HT-29 (cell line): ENCODE measurements at regions not wholly inside any gene's neighbourhood (a gene's known extent, or its start where the extent isn't known, plus 50 kb on each side); places are given as distances from the start of the nearest gene placed in this dataset.

Experiments
- DNase-seq: peaks from one replicate; pipeline ENCODE4 v3.0.0-alpha.2; 2015; ENCODE audit warnings: low spot score

GRCh38 chr11:97955595-97955994 lies 1065.2 kb upstream of the CNTN5 start:
- no peak for DNase-seq

- no peak for DNase-seq
These were observed 1063.8 kb upstream of the CNTN5 start for GRCh38 chr11:97956904-97957303.

GRCh38 chr11:97961431-97961830 lies 1059.3 kb upstream of the CNTN5 start:
- DNase-seq: no peak

DNA sequence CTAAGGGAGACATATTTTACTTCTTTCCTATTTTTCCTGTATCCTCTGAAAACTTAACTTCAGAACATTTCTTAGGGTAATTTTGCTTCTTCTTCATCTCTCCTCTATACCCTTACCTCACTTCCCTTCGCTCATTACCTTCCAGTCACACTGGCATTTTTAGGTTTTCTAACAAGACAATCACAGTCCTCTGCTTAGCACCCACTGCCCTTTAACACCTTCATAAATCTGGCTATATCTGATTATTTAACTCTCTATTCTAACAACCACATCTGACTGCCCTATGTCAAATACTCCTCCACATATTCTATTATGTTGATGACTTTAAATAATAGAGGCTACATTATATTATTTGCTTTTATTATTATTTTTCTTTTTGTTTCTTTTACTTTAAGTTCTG lies 1058.0 kb upstream of the CNTN5 start:
- DNase-seq: no peak

DNA sequence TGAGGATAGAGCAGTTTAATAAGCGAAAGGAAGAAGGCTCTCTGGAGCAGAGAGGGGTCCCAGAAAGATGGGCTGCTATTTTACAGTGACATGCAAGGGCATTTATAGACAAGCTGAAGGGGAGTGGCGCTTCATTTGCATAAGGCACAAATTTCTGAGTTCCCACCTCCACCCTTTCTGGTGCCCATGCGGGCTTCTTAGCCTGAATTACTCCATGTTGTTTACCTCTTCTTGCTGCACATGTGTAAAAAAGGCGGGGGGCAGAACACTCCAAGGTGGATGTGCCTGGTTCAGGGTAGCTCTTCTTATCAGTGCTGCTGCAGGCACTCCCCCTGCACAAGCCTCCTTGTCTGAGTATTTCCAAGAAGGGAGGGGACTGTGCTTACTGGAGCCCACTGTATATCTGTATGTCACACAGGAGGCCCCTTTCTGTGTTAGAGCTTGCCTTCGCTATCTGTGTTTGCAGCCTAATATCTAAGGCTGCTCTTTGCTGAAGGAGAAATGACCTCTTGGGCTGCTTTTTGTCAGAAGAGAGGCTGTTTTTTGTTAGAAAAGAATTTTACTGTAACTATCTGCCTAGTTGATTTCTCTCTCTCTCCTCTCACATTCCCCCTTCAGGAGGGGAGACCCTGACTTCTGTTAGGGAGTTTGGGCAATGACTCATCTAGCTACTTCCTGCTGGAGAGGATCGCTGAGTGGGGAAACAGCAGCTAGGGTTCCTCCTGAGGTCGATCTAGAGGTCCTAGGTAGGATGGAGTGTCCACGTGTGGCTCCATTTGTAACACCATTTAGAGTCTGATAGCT lies 1057.0 kb upstream of the CNTN5 start:
- DNase-seq: no peak

- no peak for DNase-seq
These were observed 1056.3 kb upstream of the CNTN5 start for GRCh38 chr11:97964332-97965004.

DNA sequence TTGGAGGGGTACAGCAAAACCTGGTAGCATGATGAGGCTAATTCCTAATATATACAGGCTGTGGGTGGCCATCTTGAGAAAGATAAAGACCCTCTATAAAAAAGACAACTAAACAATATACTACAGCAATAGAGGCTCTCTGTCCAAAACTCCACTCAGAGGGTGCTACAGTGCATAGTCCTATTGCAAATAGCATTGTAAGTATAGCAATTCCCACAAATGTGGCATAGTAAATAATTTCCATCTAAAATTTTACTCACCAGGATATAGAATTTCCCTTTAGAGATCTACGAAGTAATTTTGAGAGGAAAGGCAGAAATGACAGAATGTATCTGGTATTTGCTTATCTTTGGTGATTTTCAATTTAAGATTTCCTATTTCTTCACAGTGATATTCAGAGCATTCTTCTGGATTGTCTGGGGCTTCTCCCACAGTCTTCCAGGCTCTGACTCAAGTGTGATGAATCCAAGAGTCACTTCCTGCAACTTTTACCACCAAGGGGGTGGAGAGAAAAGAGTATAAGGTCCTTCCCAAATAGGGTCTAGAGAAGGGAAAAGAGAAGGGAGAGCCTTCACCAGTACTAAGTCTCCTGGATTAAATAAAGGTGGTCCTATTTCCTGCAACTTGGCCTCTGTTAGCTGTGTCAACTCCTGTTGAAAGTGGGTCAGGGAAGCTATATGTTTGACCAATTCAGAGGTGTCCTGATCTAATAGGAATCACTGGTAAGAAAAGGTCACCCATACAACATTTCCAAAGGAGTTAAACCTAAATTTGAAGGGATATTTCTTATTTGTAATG lies 1054.7 kb upstream of the CNTN5 start:
- DNase-seq: no peak

- DNase-seq: no peak
These were observed 1053.8 kb upstream of the CNTN5 start for GRCh38 chr11:97966901-97967300.

DNA sequence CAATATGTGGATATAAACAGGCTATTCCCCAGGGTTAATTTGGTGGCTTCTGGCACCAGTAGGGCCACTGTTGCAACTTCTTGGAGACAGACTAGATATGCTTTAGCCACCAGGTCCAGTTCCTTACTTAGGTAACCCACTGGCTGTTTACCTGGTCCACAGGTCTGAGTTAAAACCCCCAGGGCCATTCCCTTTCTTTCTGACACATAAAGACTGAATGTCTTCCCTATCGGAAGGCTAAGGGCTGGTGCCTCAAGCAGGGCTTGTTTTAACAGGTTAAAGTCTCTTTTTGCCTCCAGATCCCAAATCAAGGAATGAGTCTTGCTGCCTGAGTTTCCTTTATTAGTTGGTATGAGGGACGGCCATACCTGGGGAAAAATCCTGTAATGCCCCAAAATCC lies 1052.7 kb upstream of the CNTN5 start:
- no peak for DNase-seq

DNA sequence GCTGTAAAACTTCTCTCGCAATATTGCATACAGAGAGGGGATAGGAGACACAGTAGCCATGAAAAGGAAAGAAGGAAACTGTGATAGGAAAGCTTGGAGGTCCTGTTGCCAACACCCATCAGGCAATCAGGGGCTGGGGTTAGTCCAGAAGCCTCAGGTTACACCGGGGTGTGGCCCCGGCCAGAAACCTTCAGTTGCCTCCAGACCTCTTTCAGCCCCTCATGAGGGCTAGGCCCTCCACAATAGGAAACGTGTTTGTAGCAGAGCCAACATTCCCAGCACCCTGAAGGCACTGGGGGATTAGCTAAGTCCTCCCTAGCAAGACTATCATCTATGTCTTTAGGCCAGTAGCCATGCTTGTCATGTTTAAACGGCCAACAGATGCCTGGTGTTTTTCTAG lies 1048.0 kb upstream of the CNTN5 start:
- no peak for DNase-seq

- no peak for DNase-seq
These were observed 1047.3 kb upstream of the CNTN5 start for GRCh38 chr11:97973352-97973857.

DNA sequence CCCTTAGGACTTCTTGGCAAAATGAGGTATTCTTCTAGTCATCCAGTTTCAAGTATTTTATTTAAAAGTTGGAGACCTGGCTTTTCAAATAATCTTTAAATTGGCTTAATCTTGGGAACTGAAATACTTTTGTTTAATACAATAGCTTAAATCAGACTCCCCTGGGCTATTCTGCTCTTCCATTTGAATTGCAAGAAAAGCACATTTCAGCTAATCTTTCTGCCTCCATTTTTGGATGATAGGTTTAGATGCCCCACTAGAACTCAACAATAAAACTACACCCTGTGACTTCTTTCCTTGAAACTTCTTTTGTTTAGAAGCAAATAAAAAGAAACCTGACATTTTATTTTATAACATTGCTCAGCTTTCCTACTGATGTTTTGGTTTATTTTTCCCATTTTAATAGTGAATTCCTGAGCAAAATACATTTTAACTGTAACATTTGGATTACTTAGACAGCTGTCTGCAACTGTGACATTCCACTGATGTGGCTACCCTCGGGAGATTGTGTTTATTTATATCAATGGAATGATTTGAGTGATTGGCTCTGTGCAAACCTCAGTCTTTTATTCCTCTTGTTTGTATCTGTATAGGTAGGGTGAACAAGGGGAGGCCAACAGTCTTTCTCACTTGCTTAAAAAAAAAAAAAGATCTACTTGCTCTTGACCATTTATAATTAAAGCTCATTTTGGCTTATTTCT lies 1045.8 kb upstream of the CNTN5 start:
- no peak for DNase-seq

DNA sequence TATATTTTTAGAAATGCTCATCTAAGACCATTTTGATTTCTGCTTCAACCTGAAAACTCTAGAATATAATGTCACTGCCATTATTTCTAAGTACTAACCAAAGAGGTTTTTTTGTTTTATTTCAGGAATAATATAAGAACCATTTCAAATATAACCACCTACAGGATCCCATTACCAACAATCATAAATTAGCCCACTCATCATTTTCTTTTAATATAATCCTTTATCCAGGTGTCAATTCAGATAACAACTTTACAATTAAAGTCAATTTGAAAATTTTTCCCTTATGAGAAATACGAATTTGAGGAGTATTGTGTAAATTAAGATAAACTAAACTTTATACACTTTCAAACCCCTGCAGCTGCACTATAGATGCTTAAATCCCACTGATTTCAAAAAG lies 1043.0 kb upstream of the CNTN5 start:
- no peak for DNase-seq

- DNase-seq: no peak
These were observed 1041.0 kb upstream of the CNTN5 start for GRCh38 chr11:97979741-97980140.

DNA sequence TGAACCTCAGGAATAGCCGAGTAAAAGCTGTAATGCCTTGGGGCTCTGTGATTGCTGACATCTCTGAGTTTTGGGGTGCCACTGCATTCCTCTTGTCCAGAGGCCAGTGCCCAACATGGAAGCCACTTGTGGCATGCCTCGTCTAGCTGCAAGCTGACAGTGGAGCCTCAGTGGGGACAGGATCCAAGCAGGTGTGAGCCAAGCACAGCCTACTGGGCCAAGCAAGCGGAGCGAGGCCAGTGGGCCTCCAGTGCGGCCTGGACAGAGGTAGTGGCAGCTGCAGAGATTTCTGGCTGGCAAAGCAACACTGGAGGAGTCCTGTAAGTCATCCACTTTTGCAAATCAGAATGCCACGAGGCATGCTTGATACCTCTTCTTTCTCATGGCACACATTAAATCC lies 1038.2 kb upstream of the CNTN5 start:
- no peak for DNase-seq

- no peak for DNase-seq
These were observed 1031.6 kb upstream of the CNTN5 start for GRCh38 chr11:97989121-97989520.

DNA sequence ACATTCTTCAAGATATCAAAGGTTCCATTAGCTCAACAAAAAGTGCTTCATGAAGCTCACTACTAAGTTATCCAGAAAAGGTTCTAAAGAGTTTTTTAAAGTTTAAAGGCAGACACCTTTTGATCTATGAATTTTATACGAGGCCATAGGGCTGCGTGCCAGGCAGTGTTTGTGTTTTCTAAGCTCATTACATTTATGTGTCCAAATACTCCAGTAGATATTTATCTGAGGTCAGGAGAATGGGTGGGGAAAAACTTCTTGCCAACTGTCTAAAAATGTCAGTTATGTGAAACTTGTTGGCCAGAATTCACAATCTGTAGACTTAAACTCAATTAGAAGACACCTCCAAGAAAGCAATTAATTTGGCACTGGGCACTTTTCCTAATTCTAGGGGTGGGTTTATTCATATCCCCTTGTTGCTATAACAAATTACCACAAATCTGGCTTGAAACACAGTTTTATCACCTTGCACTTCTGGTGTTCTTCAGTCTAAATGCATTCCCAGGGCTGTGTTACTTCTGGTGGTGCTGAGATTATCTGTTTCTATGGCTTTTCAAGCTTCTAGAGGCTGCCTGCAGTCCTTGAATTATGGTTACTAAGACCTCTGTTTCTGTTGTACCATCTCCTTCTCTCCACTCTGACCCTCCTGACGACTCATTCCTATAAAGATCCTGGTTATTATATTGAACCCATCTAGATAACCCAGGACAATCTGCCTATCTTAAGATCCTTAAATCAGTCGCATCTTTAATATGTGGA lies 1030.4 kb upstream of the CNTN5 start:
- no peak for DNase-seq

- no peak for DNase-seq
These were observed 1027.2 kb upstream of the CNTN5 start for GRCh38 chr11:97993562-97993961.

GRCh38 chr11:97995874-97996273 lies 1024.9 kb upstream of the CNTN5 start:
- DNase-seq: no peak

DNA sequence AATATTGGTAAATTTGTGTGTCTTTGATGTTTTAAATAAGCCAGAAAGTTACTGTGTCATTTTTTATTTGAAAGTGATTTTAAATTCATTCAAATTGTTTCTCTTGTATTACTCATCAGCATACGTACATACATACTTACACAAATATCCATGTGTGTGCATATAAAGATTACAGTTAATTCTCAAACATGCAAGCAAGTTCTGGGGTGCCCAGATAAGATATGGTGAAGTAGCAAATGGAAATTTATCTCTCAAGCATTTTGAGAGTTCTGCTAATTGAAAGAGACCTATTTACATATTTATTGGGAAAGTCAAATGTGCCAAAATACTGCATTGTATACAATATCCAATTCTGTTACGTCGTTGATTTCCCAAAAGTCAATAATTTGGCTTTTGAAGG lies 1024.0 kb upstream of the CNTN5 start:
- DNase-seq: no peak
